ENCODE measurements at regions not wholly inside any gene's neighbourhood (a gene's known extent, or its start where the extent isn't known, plus 50 kb on each side); places are given as distances from the start of the nearest gene placed in this dataset.

- TF ChIP-seq CTCF (IDR thresholded peaks at IDR 0.05): no peak
- no peak for TF ChIP-seq POLR2A (IDR thresholded peaks at IDR 0.05)
These were observed 501.6 kb upstream of the GYPC start for GRCh38 chr2:126154256-126154785.
